LNCAP (cell line): ENCODE measurements at regions not wholly inside any gene's neighbourhood (a gene's known extent, or its start where the extent isn't known, plus 50 kb on each side); places are given as distances from the start of the nearest gene placed in this dataset.

Experiments
- CTCF ChIP-seq: fragments of 450-650 bp; IDR thresholded peaks from 2 replicates; pipeline ENCODE4 v1.5.1; 2017; ENCODE audit warnings: mild to moderate bottlenecking

GRCh38 chr2:58967736-58968135, 726.6 kb upstream of the FANCL start:
- TF ChIP-seq CTCF, result no peak

GRCh38 chr2:58965602-58966001, 724.5 kb upstream of the FANCL start:
- TF ChIP-seq CTCF, result no peak

GRCh38 chr2:58959996-58960395, 718.9 kb upstream of the FANCL start:
- no peak for TF ChIP-seq CTCF

GRCh38 chr2:58957188-58957840, 716.2 kb upstream of the FANCL start:
- no peak for TF ChIP-seq CTCF

- TF ChIP-seq CTCF, result no peak
Measured at GRCh38 chr2:58954880-58955385, 713.8 kb upstream of the FANCL start.

- no peak for TF ChIP-seq CTCF
Measured at GRCh38 chr2:58951722-58952121, 710.6 kb upstream of the FANCL start.

- TF ChIP-seq CTCF, result no peak
Measured at GRCh38 chr2:58950795-58951462, 709.8 kb upstream of the FANCL start.
